NCI-H1436 treated with DMSO at 0.1 percent for 48 hours (cell line): ENCODE measurements at regions not wholly inside any gene's neighbourhood (a gene's known extent, or its start where the extent isn't known, plus 50 kb on each side); places are given as distances from the start of the nearest gene placed in this dataset.

Experiments used
- DNase-seq: peaks from one replicate; lab custom pipeline; 2025; lab: John Stamatoyannopoulos, UW

DNA sequence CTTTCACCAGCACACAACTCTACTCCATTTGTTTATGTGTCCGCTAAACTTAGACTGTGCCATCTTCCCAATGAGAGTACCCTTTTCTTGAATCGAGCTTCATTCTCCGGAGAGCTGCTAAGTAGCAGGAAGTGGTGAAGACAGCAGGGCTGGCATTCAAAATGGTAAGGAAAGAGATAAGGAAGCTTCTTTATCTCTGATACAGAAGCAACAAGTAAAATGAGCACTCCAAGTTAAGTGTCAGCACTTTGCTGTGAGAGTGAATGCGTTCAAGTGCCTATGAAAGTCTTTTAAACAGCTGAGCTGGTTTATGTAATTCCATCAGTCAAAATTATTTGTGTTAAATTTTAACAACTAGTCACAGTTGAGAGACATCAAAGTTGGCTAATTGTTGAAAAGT lies 386.8 kb upstream of the PTPRD start:
- DNase-seq: no peak

DNA sequence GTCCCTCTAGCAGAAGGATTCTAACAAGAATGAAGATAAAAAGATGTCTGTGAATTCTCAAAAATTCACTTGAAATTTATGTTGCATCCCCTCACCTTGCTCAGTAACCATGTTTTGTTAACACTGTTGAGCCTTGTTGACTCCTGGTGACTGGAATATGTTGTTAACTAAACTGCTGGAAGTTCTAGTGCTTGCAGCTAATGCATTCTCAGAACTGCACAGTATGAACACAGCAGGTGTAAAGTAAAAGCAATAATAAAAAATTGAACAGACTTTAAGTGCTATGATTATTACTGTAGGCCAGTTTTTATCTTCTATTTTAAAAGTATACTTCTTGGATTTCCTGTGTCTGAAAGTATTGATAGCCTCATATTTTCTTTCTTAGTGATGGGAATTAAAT lies 388.7 kb upstream of the PTPRD start:
- no peak for DNase-seq

DNA sequence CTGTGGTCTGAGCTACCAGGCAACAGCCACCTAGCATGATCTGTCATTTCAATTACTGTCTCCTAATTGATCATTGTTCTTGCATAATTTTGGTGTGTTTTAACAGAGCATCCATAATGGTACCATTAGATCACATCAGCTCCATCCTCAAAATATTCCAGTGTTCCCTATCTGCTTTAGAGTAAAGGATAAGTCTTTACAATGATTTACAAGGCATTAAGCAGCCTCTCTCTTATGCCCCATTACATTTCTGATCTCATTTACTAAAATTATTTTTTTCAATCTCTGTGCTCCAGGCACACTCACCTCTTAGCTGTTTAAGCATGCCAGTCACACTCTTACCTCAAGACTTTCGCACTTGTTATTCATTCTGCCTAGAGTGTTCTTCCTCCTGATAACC lies 389.9 kb upstream of the PTPRD start:
- no peak for DNase-seq

DNA sequence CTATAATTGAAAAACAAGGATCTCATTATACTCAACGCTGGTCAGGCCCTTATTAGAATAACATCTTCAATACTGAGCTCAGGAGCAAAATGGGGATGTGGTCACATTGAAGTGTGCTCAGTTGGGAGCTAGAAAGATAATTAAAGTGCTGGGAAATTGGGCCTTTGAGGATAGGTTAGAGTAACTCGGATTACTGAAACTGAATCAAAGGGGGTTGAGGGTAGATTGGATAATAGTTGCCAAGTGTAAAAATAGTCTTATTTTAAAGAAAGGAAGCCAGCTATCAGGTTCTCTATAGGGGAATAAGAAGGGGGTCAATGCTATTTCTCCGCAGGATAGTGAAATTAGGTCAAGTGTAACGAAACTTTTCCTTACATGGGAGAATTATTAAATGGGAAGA lies 391.0 kb upstream of the PTPRD start:
- no peak for DNase-seq

DNA sequence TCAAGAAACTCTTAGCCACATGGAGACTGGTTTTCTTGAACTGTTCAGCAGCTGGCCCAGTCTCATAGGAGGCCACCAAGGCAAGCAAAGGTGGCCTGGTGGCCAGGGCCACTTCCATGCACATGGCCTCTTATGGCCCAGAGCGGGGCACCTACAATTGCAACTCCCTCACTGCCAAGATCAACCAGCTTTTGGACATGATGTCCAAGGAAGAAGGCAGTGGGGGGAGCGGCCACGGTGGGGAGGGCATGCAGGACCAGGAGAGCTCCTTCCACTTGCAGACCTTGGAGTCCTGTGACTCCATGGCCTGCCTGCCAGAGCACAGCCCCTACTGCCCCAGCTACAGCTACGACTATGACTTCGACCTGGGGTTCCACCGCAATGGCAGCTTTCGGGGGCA lies 398.9 kb upstream of the PTPRD start:
- no peak for DNase-seq

DNA sequence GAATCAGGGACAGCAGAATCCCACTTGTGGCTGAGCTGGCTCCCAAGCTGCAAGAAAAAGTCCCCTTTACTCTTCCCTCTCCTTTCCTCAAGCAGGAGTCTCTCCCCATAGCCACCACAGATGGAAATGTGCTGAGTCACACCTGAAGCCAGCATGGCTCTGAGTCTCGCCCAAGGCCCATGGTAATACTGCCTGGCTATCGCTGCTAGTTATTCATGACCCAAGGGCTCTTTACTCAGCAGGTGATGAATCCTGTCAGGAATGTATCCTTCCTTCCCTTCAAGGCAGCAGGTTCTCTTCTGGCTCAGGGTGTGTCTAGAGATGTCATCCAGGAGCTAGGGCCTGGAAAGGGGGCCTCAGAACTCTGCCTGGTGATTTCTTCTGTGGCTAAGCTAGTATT lies 403.3 kb upstream of the PTPRD start:
- no peak for DNase-seq

DNA sequence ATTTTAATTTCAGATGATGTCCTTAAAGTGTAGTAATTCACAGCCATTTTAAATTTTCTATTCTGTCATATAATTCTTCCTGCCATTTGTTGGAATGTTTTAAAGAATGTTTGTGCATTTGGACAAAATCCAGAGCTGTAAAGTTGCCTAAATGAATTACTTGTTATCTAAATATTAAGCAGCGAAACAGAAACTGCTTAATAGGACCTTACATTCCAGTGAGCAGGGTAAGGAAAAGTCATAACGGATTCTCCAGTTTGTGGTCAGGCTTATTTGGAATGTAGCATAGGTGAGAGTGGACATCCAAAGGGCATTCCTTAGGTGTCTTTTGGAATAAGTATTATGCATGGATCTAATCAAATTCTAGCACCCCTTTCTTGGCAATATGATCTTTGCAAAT lies 410.4 kb upstream of the PTPRD start:
- no peak for DNase-seq

DNA sequence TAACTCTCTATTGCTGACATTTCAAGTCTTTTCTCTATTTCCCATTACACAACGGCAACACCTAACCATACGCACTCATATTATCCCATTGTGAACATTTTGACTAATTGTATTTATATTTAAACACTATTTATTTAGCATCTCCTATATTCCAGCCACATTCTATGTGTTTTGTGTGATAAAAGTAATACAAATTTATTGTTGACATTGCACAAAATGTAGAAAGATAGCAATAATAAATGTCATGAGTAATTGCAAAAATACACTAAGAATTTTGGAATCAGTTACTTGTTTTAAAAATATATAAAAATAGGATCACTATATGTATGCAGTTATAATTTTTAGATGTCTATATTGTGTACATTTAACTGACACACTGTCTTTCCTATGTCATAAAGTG lies 413.0 kb upstream of the PTPRD start:
- DNase-seq: no peak

DNA sequence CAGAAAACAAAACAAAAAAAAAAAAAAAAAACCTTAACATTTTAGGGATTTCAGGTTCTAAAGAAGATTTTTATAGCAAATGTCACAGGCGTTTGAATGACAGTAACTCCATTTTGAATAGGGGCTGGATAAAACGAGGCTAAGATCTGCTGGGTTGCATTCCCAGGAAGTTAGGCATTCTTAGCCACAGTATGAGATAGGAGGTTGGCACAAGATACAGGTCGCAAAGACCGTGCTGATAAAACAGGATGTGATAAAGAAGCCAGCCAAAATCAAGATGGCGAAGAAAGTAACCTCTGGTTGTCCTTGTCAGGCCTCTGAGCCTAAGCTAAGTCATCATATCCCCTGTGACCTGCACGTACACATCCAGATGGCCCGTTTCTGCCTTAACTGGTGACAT lies 425.6 kb upstream of the PTPRD start:
- DNase-seq: no peak

DNA sequence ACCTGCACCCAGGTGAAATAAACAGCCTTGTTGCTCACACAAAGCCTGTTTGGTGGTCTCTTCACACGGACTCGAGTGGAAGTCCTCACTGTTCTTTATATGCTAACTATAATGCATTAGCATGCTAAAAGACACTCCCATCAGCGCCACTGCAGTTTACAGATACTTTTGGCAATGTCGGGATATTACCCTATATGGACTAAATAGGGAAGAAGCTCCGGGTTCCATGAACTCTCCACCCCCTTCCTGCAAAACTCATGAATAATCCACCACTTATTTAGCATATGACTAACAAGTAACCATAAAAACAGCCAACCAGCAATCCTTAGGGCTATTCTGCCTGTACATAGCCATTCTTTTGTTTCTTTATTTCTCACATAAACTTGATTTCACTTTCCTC lies 426.2 kb upstream of the PTPRD start:
- no peak for DNase-seq

DNA sequence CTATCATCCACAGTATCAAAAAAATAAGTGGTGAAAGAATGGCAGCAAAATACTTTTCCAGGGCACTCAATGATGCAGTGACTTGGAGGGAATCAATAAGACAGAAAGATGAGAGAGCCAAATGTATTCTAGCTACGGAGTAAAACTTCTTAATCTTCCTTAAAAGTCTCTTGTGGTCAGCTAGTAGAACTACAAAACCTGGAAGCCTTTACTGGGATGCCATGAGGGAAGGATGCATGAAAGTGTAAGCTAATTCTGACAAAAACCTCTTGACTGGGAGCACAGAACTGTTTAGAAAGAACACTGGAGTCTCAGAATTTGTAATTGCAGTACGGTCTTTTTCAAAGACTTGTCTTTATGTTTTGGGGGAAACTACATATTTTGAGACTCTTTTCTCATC lies 432.8 kb upstream of the PTPRD start:
- DNase-seq: no peak

DNA sequence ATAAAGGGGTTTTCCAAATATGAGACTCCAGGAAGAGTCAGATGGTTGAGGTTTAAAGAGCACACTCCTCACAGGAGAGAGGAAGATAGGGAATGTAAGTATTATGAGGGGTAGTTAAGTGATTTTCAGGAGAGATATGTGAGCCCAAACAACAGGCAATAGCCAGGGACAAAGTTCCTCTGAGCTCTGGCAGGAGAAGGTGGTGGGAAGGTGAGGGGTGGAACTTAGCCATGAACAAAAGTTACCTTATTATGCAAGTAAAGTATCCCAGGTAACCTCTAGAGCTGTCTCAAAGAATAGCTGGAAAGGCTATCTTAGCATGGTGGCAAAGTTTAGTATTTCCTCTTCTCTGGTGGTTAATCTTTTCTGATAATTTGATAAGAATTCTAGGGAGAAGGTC lies 450.5 kb upstream of the PTPRD start:
- no peak for DNase-seq

DNA sequence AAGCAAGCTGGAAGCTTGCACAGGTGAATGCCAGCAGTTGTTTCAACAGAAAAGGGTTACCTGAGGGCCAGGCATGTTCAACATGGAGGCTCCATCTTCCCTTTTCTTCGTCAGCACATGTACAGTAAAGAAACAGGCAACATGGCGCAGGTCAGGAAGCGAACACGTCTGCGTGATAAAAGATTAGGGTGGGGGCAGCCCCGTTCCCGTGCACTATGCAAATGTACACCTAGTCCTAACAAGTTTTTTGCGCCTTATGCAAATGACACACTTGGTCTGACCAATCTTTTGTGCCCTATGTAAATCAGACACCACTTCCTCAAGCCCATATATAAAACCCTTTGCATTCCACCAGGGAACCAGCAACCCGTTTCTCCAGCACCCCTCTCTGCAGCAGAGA lies 452.1 kb upstream of the PTPRD start:
- DNase-seq: peak; percentile 44

DNA sequence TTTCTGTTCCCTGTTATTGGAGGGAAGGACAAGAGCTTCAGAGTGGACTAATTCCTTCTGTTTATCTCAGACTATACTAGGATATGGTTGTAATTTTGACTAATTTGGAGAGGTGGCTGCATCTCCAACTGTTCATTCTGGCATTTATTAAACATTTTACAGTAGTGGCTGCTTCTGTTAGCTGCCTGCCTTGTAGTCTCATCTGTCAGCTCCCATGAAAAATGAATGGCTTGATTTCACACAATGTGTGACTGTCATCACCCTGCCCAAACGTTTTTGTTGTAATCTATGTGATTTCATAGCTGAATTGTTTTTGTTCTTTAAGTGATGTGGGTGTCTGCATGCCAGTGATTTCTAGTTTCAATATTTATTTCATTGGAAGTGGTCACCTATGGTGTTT lies 459.4 kb upstream of the PTPRD start:
- no peak for DNase-seq

DNA sequence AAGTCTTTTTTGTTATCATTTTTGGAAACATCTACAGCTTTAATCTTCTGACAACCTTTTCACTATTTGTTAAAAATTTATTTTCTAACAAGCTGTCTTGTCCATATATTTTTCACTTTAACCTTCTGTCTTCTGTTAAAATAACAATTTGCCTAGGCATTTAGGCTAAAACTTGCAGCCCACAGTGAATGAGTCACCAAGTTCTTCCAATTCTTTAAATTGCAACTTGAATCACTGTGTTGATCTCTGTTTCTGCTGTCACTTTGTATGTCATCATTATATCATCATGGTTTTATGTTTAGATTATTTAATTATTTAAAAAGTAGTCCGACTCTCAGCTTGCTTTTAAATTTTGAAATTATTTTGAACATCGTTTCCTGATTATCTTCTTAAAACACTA lies 473.8 kb upstream of the PTPRD start:
- DNase-seq: no peak

DNA sequence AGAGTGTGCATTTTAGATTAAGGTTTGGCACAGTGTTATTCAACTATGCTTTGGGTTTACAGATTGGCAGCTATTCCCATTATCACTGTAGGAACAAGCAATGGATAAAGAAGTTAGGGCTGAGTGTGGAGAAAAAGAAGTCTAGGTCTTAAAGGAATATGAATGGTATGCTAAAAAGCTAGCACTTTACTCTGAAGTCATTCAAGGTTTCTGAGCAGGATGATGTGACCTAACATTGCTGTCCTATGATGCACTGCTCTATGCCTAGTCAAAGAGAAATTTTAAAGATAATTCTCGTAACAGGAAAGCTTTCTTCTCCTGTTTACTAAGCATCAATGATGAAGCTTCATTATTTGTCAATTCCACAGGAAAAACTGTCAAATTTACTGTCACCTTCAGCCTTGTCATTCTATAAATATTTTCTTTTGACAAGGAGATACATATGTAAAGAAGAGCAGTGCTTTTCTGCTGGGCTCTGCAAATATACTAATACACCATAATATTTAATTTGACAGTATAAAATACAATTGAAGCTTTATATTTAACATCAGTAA lies 476.1 kb upstream of the PTPRD start:
- no peak for DNase-seq

DNA sequence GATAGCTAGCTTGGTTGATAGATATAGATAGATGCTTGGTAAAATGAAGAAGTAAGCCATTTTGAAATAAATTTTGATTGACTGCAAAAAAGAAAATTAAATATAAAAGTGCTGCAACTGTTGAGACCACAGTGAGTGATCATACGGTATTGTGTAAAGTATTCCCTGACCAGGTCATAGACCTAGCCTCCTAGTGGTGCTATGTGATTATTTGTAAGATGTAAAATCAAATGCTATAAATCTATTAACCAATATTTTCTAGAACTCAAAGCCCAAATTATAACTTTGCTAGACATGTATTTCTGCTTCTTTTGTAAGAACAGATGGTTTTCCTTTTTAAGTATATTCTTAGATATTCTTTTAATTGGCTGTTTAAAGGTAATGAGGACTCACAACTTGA lies 480.2 kb upstream of the PTPRD start:
- DNase-seq: no peak

DNA sequence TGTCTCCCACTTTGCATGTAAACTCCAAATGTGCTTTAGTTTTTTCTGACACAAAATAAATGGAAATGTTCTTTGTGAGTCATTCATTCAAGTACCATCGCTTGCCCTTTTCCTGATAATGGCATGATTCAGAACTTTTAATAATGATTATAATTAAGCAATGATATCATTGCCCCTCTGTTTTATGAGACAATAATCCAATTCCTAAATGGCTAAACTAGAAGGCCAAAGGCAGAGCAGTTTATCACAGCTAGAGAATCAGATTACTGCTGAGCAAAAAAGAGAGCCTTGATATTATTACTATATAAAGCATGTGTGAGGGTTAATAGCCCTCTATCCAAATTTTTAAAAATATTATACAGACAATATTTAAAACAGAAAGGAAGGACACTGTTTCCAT lies 484.2 kb upstream of the PTPRD start:
- no peak for DNase-seq

DNA sequence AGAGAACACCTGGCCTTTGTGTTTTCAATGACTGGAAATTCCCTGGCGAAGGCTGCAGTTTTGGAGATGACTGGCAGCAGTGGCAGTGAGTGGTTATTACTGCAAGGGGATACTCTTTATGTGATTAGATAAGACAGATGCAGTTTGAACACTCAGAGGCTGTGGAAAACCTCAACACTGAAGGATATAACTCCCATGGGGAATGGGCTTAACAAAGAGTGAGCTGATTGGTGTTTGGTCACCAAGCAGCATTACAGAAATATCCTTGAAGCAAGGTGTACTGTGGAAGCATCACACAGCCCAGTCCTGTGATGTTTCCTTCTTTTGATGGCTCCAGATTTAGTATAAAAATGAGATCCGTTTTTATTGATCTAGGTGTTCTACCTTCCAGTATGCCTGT lies 490.7 kb upstream of the PTPRD start:
- DNase-seq: peak; percentile 20

DNA sequence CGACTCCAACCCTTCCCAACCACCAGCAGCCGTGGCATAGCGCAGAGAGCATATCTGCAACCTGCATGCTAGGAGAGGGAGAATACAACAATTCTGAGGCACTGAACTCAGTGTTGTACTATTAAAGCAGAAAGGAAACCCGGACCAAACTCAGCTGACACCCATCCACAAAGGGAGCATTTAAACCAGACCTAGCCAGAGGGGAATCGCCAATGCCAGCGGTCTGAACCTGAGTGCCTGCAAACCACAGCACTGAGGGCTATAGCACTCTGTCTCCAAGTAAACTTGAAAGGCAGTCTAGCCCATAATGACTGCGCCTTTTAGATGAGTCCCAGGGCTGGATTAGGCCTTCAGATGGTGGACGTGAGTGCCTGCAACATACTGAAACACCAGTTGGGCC lies 494.4 kb upstream of the PTPRD start:
- DNase-seq: no peak

DNA sequence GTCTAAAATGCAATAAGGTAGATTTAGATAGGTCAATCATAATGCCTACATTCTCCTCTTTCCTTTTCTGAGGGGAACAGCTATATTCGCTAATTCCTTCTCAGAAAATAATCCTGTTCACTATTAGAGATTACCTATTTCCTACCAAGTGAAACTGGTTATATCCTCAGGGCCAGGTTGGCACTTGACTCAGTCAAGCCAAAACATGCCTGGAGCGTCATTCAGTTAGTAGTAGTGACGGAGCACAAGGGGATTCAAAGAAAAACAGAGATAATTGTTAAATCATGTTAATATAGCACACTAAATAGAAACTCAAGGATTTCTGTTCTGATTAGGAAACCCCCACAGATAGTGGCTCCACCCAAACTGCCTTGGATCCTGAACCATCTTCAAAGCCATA lies 515.4 kb upstream of the PTPRD start:
- no peak for DNase-seq

DNA sequence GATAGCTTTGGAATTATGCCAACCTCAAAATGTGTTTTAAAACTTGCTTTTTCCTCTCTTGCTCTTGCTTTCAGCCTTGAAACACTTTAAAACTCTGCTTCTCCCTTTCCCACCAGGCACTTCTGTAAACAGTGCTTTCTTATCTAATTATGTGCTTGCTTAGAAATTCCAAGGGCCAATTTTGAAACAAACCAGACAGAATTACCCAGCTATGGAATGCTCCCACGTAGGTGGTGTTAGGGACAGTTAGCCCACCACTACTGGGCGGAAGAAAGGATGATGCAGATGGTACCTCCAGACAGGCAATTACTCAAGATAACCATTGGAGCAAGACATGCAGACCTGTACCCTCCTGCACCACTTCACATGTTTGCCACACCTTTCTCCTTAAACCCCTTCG lies 523.0 kb upstream of the PTPRD start:
- no peak for DNase-seq

DNA sequence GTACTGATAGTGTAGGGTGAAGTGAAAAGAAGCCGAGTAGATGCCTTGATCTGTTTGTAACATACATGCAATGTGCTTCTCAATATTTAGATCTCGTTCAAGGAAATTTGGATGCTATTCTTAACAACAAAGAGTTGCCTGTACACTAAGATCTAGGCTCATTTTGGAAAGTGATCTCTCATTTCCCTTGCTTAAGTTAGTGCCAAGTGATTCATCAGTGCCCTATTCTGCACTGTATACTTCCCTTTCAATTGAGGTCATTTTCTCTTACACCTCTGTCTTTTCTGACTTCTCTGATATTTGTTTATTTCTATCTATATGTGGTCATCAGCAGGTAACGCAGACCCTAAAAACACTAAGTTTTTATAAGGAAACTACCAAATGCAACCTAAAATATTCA lies 528.6 kb upstream of the PTPRD start:
- DNase-seq: no peak

DNA sequence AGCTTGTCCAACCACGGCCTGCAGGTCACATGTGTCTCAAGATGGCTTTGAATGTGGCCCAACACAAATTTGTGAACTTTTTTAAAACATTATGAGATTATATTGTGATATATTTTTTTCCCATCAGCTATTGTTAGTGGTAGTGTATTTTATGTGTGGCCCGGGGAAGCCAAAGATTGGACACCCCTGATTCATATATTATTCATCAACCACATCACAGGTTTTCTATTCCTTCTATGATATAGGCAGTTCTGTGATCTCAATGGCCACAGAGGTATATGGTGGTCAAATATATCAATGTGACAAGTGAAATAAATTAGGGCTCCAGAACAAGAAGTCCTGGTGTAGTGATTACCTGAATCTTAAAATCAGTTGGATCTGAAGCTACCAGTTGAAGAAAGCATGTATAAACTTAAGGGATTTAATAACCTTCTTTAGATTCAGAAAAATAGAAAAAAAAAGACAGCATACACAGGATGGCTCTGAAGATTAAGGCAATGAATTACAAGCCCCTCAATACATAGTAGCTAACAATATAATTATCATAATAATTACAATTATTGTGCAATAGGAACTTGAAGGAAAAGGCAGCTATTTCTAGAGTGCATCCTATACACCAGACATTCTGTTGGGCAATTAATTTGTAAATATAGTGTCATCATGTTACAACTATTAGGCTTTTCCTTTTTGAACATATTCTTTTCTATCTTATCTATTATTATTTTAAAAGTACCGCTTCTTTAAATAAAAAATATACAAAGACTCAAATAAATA lies 530.4 kb upstream of the PTPRD start:
- DNase-seq: no peak
